T-cell (primary cell): ENCODE measurements at regions not wholly inside any gene's neighbourhood (a gene's known extent, or its start where the extent isn't known, plus 50 kb on each side); places are given as distances from the start of the nearest gene placed in this dataset.
A peak's percentile ranks its signal among the peaks of the same experiment; 100 is the strongest.

ENCODE experiments used
- ATAC-seq, 4 experiments: fragments of 200-7000 bp in 3 of 4; fragments of 150-1000 bp in 1 of 4; cut with Tn5 transposase; replicated peaks in 1 of 4; 1 replicate in 3 of 4; 2 replicates in 1 of 4; pipeline ENCODE4 v1.10.0; 2021; ENCODE audit warnings: moderate library complexity in 3 of 4, mild to moderate bottlenecking in 2 of 4, moderate number of reproducible peaks in 1 of 4
- CTCF ChIA-PET, 2 donors: fragments of 300-600 bp; sonication (Branson Sonifier 250); formaldehyde crosslinking; loops; one replicate each; lab custom pipeline; 2022; ENCODE audit warnings: antibody characterized with exemption in 2 of 2; lab: Charles Lee
- POLR2A ChIA-PET, 2 donors: fragments of 300-600 bp; sonication (Branson Sonifier 250); formaldehyde crosslinking; loops; one replicate each; lab custom pipeline; 2022; ENCODE audit warnings: antibody characterized with exemption in 2 of 2; lab: Charles Lee
- DNase-seq, 35 experiments: peaks; one replicate each; pipeline versions ENCODE4 v3.0.0 to v3.0.0-alpha.2; 2013 to 2023
- H3K27ac ChIP-seq: one replicate; pipeline ENCODE4 v1.5.1; 2013; ENCODE audit warnings: low read length
- H3K27me3 ChIP-seq, 2 experiments: replicated peaks in 1 of 2; 1 replicate in 1 of 2; 2 replicates in 1 of 2; pipeline versions ENCODE4 v1.6.1 to v1.7.0; 2013; ENCODE audit warnings: low read length in 1 of 2, mixed read lengths in 1 of 2; ENCODE audit not compliant: control insufficient read depth in 2 of 2, insufficient read depth in 2 of 2; ENCODE audit errors: extremely low read depth in 1 of 2
- H3K36me3 ChIP-seq, 2 donors: 1 replicate in 1 of 2; 2 replicates in 1 of 2; pipeline versions ENCODE4 v1.6.1 to v1.7.0; 2013; ENCODE audit warnings: low read length in 1 of 2; ENCODE audit not compliant: control insufficient read depth in 2 of 2, insufficient read depth in 1 of 2; ENCODE audit errors: extremely low read depth in 1 of 2
- H3K4me1 ChIP-seq, 2 experiments: 1 replicate in 1 of 2; 2 replicates in 1 of 2; pipeline versions ENCODE4 v1.6.1 to v1.7.0; 2013; ENCODE audit warnings: low read length in 2 of 2, mixed read lengths in 1 of 2; ENCODE audit not compliant: insufficient read depth in 2 of 2, control insufficient read depth in 1 of 2; ENCODE audit errors: extremely low read depth in 1 of 2
- H3K4me3 ChIP-seq, 2 donors: 1 replicate in 1 of 2; 2 replicates in 1 of 2; pipeline versions ENCODE4 v1.5.1 to v1.7.0; 2013; ENCODE audit warnings: mild to moderate bottlenecking in 2 of 2, low read length in 1 of 2, moderate library complexity in 1 of 2; ENCODE audit not compliant: control insufficient read depth in 1 of 2; ENCODE audit errors: extremely low read depth in 1 of 2
- H3K9me3 ChIP-seq: 2 replicates; pipeline ENCODE4 v1.7.0; 2013
- H3K27ac Mint-ChIP-seq, 2 donors: one replicate each; pipeline ENCODE4 v1.8.0; 2020 to 2021; ENCODE audit warnings: mild to moderate bottlenecking in 2 of 2, mixed read lengths in 2 of 2
- H3K27me3 Mint-ChIP-seq, 2 donors: one replicate each; pipeline ENCODE4 v1.8.0; 2021 to 2022; ENCODE audit warnings: mixed read lengths in 2 of 2
- H3K36me3 Mint-ChIP-seq: one replicate; pipeline ENCODE4 v1.8.0; 2021; ENCODE audit warnings: mixed read lengths
- H3K4me1 Mint-ChIP-seq, 3 donors: one replicate each; pipeline ENCODE4 v1.8.0; 2020 to 2022; ENCODE audit warnings: mixed read lengths in 3 of 3, mild to moderate bottlenecking in 1 of 3
- H3K4me3 Mint-ChIP-seq, 3 donors: one replicate each; pipeline ENCODE4 v1.8.0; 2020 to 2022; ENCODE audit warnings: mild to moderate bottlenecking in 3 of 3, mixed read lengths in 3 of 3, moderate library complexity in 3 of 3
- H3K9me3 Mint-ChIP-seq, 3 donors: one replicate each; pipeline ENCODE4 v1.8.0; 2020 to 2022; ENCODE audit warnings: mixed read lengths in 3 of 3
- WGBS: methylation state at CpG from one replicate; pipeline ENCODE4 v1.1.5; 2013; ENCODE audit warnings: missing lambda C conversion rate; ENCODE audit not compliant: insufficient coverage; 5-methylcytosine and 5-hydroxymethylcytosine counted together

DNA sequence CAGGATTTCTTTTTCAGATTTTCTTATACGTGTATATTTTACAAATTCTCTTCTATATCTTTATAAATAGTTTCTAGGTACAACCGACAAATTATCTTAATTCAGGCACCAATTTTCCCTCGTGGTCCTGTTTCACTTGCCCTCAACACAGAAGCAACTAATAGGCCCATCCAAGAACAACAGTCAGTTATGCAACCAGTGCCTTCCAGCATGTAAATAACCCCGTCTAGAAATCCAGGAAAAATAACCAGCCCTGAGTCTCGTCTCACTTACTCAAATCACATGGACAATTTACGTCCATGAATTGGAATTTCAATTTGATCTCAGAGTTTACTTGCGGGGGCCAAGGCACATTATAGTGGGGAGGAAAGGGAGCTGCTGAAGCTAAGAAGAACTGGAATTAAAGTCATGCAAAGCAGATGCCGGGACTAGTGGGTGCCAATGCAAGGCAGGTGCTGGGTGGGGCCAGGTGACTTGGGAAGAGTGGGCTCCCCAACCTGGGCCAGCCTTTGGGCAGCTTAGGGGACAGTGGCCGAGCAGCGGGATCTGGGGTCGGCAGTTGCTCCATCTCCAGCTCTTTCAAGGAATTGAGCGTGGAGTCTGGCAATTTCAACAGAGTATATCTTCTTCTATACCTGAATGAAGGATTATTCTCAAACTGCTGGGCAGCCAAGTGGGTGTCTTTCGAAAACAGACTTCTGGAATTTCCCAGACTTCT is 121.7 kb downstream of the EDN3 start:
- Histone ChIP-seq H3K9me3 (no peaks in the 10 kb centered on the region), H3K27ac (no peak overlapping the region), H3K4me3 (no peak overlapping the region), H3K4me1 (no peaks in the 10 kb centered on the region), H3K36me3 (no peaks in the 10 kb centered on the region), H3K27me3 (peaks cover 0 to 23% of the 10 kb centered on the region in 2 experiments)
- no peaks in the 10 kb centered on the region for H3K36me3 Mint-ChIP-seq
- WGBS, result 87% methylated on average over 8 of the region's 13 CpGs
- POLR2A ChIA-PET, result no interaction called here
- no peak overlapping the region for H3K4me3 Mint-ChIP-seq
- no peaks in the 10 kb centered on the region for H3K9me3 Mint-ChIP-seq
- no peaks in the 10 kb centered on the region for H3K4me1 Mint-ChIP-seq
- ATAC-seq, result no peak
- no peak for DNase-seq
- CTCF ChIA-PET, result no interaction called here
- no peak overlapping the region for H3K27ac Mint-ChIP-seq
- H3K27me3 Mint-ChIP-seq, result peaks cover 7 to 15% of the 10 kb centered on the region in 2 donors

DNA sequence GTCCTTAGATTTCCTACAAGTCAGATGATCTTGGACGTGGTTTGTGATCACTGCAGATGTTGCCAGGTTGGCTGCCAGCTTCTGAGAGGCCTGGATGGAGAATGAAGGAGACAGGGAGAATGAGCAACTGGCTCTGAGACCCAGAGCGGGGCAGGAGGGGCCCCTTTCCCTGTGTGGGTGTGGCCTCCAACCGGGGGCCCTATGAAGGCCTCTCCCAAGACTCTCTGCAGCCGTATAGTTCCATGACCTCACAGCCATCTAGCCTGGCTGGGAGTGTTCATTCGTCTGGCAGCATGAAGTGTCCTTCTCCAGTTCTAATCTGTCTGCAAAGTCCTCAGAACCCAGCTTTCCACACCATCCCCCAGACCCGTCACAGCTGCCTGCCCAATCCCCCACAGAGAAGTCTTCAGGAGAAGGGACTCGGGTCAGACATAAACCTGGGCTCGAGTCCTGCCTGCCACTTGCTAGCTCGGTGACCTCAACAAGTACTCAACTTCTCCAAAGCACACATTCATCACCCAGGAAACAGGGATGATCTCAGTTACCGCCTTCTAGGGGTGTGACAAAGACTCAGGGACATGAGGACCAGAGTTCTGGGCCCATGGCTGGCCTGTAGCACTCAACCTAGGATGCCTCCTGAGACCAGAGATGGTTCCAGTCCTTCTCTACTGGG is 122.6 kb downstream of the EDN3 start:
- H3K27ac Mint-ChIP-seq, result no peak overlapping the region
- DNase-seq (no peak), ATAC-seq (no peak)
- 76% methylated on average over 10 of the region's 10 CpGs for WGBS
- Histone ChIP-seq H3K36me3 (no peaks in the 10 kb centered on the region), H3K4me1 (no peaks in the 10 kb centered on the region), H3K4me3 (no peak overlapping the region), H3K27ac (no peak overlapping the region), H3K9me3 (no peaks in the 10 kb centered on the region), H3K27me3 (peaks cover 0 to 19% of the 10 kb centered on the region in 2 experiments)
- H3K9me3 Mint-ChIP-seq, result no peaks in the 10 kb centered on the region
- POLR2A ChIA-PET, result no interaction called here
- no peaks in the 10 kb centered on the region for H3K4me1 Mint-ChIP-seq
- H3K4me3 Mint-ChIP-seq, result no peak overlapping the region
- CTCF ChIA-PET, result no interaction called here
- H3K36me3 Mint-ChIP-seq, result no peaks in the 10 kb centered on the region
- H3K27me3 Mint-ChIP-seq, result peaks cover 0 to 7% of the 10 kb centered on the region in 2 donors

DNA sequence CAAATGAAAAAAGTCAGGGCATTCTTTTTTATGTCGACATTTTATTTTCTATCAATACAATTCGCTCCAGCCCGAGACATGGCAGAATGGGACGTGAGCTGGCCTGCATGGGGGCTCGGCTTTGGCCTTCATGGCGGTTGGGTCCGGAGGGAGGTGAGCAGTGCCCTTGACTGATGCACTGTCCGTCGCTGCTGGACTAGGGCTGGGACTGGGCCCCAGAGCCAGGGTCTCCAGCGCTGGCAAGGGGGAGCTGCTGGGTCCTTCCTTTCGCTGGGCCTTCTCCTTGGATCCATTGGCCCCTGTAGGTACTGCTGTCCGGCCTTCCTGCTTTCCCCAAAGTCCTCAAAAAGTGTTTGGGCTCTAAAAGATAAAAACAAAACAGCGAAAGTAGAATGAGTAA is 124.6 kb downstream of the EDN3 start:
- H3K4me3 Mint-ChIP-seq, result no peak overlapping the region
- no peaks in the 10 kb centered on the region for H3K9me3 Mint-ChIP-seq
- 88% methylated on average over 11 of the region's 13 CpGs for WGBS

DNA sequence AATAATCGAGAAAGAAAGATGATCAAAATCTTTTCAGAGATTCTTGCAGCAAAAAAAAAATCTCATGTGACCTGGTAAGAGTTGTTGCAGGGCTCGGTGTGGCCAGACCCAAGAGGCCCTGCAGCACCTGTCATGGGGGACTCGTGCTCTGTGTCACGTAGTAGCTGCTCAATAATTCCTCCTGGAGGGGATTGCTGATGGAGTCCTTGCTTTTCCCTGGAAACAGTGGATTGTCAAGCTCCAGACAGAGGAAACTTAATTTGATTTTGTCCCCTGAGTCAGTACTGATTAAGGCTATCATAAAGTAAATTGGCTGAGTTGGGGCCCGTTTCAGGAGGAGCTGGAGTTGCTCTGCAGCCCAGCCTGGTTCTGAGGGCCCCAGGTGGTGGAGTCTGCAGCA is 125.2 kb downstream of the EDN3 start:
- no peaks in the 10 kb centered on the region for H3K27me3 Mint-ChIP-seq
- Histone ChIP-seq H3K4me1 (peaks cover 0 to 6% of the 10 kb centered on the region in 2 experiments), H3K9me3 (no peaks in the 10 kb centered on the region), H3K36me3 (no peaks in the 10 kb centered on the region), H3K4me3 (no peak overlapping the region), H3K27me3 (peaks cover 0 to 17% of the 10 kb centered on the region in 2 experiments), H3K27ac (no peak overlapping the region)
- H3K27ac Mint-ChIP-seq, result no peak overlapping the region
- ChIA-PET POLR2A (no interaction called here), CTCF (no interaction called here)
- no peaks in the 10 kb centered on the region for H3K9me3 Mint-ChIP-seq
- no peaks in the 10 kb centered on the region for H3K36me3 Mint-ChIP-seq
- H3K4me1 Mint-ChIP-seq, result peaks cover 12 to 14% (median 13%) of the 10 kb centered on the region in 3 donors
- 77% methylated on average over 5 of the region's 5 CpGs for WGBS
- no peak overlapping the region for H3K4me3 Mint-ChIP-seq
- DNase-seq (no peak), ATAC-seq (no peak)

More for the DNA sequence above, 124.6 kb downstream of the EDN3 start:
- Histone ChIP-seq H3K4me1 (peaks cover 0 to 6% of the 10 kb centered on the region in 2 experiments), H3K27me3 (peaks cover 0 to 16% of the 10 kb centered on the region in 2 experiments), H3K27ac (no peak overlapping the region), H3K9me3 (no peaks in the 10 kb centered on the region), H3K4me3 (no peak overlapping the region), H3K36me3 (no peaks in the 10 kb centered on the region)
- Mint-ChIP-seq H3K27me3 (no peaks in the 10 kb centered on the region), H3K4me1 (peaks cover 12 to 14% (median 13%) of the 10 kb centered on the region in 3 donors), H3K27ac (no peak overlapping the region), H3K36me3 (no peaks in the 10 kb centered on the region)
- POLR2A ChIA-PET, result no interaction called here
- no peak for ATAC-seq
- CTCF ChIA-PET, result interaction anchor here in 1 of 2 donors (0.5 kb wide), 1 partner anchor 553 kb away, joined by 5 read pairs; no protein-coding TSS in a partner anchor
- DNase-seq, result no peak

DNA sequence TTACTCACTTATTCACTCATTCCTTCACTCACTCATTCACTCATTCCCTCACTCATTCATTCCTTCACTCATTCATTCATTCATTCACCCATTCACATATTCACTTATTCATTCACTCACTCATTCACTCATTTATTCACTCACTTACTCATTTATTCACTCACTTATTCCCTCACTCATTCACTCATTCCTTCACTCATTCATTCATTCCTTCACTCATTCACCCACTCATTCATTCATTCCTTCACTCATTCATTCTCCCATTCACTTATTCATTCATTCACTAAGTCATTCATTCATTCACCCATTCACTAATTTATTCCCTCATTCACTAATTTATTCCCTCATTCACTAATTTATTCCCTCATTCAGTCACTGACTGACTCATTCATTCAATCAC is 127.6 kb downstream of the EDN3 start:
- peaks cover 4 to 7% of the 10 kb centered on the region in 2 donors for H3K27me3 Mint-ChIP-seq
- Histone ChIP-seq H3K27ac (no peak overlapping the region), H3K36me3 (no peaks in the 10 kb centered on the region), H3K4me3 (no peak overlapping the region), H3K27me3 (peaks cover 0 to 16% of the 10 kb centered on the region in 2 experiments), H3K4me1 (peaks cover 0 to 6% of the 10 kb centered on the region in 2 experiments), H3K9me3 (no peaks in the 10 kb centered on the region)
- no peaks in the 10 kb centered on the region for H3K9me3 Mint-ChIP-seq
- H3K4me3 Mint-ChIP-seq, result no peak overlapping the region
- H3K4me1 Mint-ChIP-seq, result peaks cover 12 to 14% (median 13%) of the 10 kb centered on the region in 3 donors
- ChIA-PET CTCF (no interaction called here), POLR2A (no interaction called here)
- H3K36me3 Mint-ChIP-seq, result no peaks in the 10 kb centered on the region
- DNase-seq (no peak), ATAC-seq (no peak)
- no peak overlapping the region for H3K27ac Mint-ChIP-seq

DNA sequence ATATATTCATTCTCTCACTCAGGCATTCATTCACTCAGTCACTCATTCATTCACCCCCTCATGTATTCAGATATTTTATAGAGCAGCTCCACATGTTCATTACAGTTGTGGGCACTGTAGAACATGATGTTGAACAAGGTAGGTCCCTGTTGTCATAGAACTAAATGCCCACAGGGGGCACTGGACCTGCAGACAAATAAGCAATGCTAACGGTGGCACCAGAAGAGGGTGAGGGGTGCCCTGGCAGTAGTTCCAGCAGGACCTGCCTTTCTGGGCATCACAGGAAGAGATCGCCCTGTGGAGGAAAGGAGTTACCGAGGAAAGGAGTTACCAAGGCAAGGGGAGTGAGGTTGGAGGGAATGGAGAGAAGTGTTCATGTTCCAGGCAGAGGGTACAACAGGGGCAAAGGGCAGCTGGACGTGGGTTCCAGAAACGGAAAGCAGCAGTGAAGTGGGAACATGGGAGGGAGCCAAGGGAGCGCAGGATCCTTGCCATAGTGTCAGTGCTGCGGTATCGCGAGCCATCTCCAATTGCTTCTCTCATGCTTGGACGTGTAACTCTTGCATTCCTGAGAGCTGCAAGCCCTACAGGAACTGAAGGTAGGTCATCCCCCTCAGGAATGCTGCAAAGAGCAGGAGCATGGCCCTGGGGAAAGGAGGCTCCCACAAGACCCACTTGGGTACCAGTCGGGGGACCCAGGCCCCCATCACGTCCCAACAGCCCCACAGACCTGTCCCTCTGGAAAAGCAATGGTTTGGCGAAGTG is 128.2 kb downstream of the EDN3 start:
- Histone ChIP-seq H3K4me1 (peaks cover 0 to 6% of the 10 kb centered on the region in 2 experiments), H3K4me3 (no peak overlapping the region), H3K36me3 (no peaks in the 10 kb centered on the region), H3K27me3 (peaks cover 0 to 13% of the 10 kb centered on the region in 2 experiments), H3K9me3 (no peaks in the 10 kb centered on the region), H3K27ac (no peak overlapping the region)
- Mint-ChIP-seq H3K9me3 (no peaks in the 10 kb centered on the region), H3K4me3 (peak overlapping the region in 2 of 3 donors; percentile 19), H3K27me3 (peaks cover 10 to 13% of the 10 kb centered on the region in 2 donors), H3K4me1 (peaks cover 12 to 14% (median 13%) of the 10 kb centered on the region in 3 donors), H3K36me3 (no peaks in the 10 kb centered on the region), H3K27ac (no peak overlapping the region)
- ChIA-PET POLR2A (no interaction called here), CTCF (no interaction called here)
- DNase-seq, result no peak
- ATAC-seq, result no peak
- WGBS, result 94% methylated on average over 8 of the region's 13 CpGs
